ENCODE measurements at regions not wholly inside any gene's neighbourhood (a gene's known extent, or its start where the extent isn't known, plus 50 kb on each side); places are given as distances from the start of the nearest gene placed in this dataset.

GRCh38 chr15:93451822-93452221, 362.8 kb upstream of the RGMA start:
- TF ChIP-seq CTCF (conservative IDR thresholded peaks at IDR 0.05; ENCODE audit: low read length): no peak
- no peak for TF ChIP-seq EZH2phosphoT487 (IDR thresholded peaks at IDR 0.05; ENCODE audit: borderline replicate concordance)

Measured in Loucy (cell line).